MM.1S (cell line): ENCODE measurements at regions not wholly inside any gene's neighbourhood (a gene's known extent, or its start where the extent isn't known, plus 50 kb on each side); places are given as distances from the start of the nearest gene placed in this dataset.

ENCODE experiments used
- DNase-seq: peaks from one replicate; pipeline ENCODE4 v3.0.0-alpha.2; 2015
- H2AFZ ChIP-seq: fragments of 300-600 bp; sonication (generic); 2 replicates; pipeline ENCODE4 v1.6.0; 2016; ENCODE audit warnings: antibody characterized with exemption, low read length
- H3F3A ChIP-seq: fragments of 300-600 bp; sonication (generic); 2 replicates; pipeline ENCODE4 v1.6.1; 2016; ENCODE audit warnings: mild to moderate bottlenecking, antibody characterized with exemption, low read length, moderate library complexity, mixed read lengths; ENCODE audit not compliant: insufficient read depth
- H3K27ac ChIP-seq: fragments of 300-600 bp; sonication (generic); 2 replicates; pipeline ENCODE4 v1.5.1; 2016; ENCODE audit warnings: mild to moderate bottlenecking, low read length
- H3K27me3 ChIP-seq: fragments of 300-600 bp; sonication (generic); replicated peaks from 2 replicates; pipeline ENCODE4 v1.6.0; 2016; ENCODE audit warnings: low read length; ENCODE audit not compliant: insufficient read depth
- H3K36me3 ChIP-seq: fragments of 300-600 bp; sonication (generic); replicated peaks from 2 replicates; pipeline ENCODE4 v1.6.1; 2016; ENCODE audit warnings: mild to moderate bottlenecking, low read length, mixed read lengths; ENCODE audit not compliant: insufficient read depth
- H3K4me1 ChIP-seq: fragments of 300-600 bp; sonication (generic); 2 replicates; pipeline ENCODE4 v1.6.1; 2016; ENCODE audit warnings: low read length, mixed read lengths
- H3K4me2 ChIP-seq: fragments of 300-600 bp; sonication (generic); 2 replicates; pipeline ENCODE4 v1.6.0; 2016; ENCODE audit warnings: low read depth, low read length
- H3K4me3 ChIP-seq: fragments of 300-600 bp; sonication (generic); 2 replicates; pipeline ENCODE4 v1.5.1; 2016; ENCODE audit warnings: low read length, mixed read lengths
- H3K79me2 ChIP-seq: fragments of 300-600 bp; sonication (generic); 2 replicates; pipeline ENCODE4 v1.6.1; 2016; ENCODE audit warnings: mixed run types, low read length, mixed read lengths
- H3K9ac ChIP-seq: fragments of 300-600 bp; sonication (generic); 2 replicates; pipeline ENCODE4 v1.6.1; 2016; ENCODE audit warnings: low read length, mixed read lengths
- H3K9me2 ChIP-seq: fragments of 300-600 bp; sonication (generic); replicated peaks from 2 replicates; pipeline ENCODE4 v1.6.1; 2016; ENCODE audit warnings: mild to moderate bottlenecking, low read length, mixed read lengths; ENCODE audit not compliant: insufficient read depth
- H3K9me3 ChIP-seq: fragments of 300-600 bp; sonication (generic); replicated peaks from 2 replicates; pipeline ENCODE4 v1.6.1; 2016; ENCODE audit warnings: mild to moderate bottlenecking, low read length, mixed read lengths; ENCODE audit not compliant: insufficient read depth
- H4K20me1 ChIP-seq: fragments of 300-600 bp; sonication (generic); 2 replicates; pipeline ENCODE4 v1.6.1; 2016; ENCODE audit warnings: mild to moderate bottlenecking, low read length, moderate library complexity, mixed read lengths; ENCODE audit not compliant: insufficient read depth
- EZH2 ChIP-seq: fragments of 300-600 bp; sonication (generic); optimal IDR thresholded peaks from 2 replicates; pipeline ENCODE3; 2017; ENCODE audit warnings: low read depth, mild to moderate bottlenecking, antibody characterized with exemption, low read length, mixed read lengths
- EZH2phosphoT487 ChIP-seq: fragments of 300-600 bp; sonication (generic); IDR thresholded peaks from 2 replicates; pipeline ENCODE4 v1.6.1; 2018; ENCODE audit warnings: antibody characterized with exemption, low read length
- TF ChIP-seq, protein P1 (sequence below): fragments of 300-600 bp; sonication (generic); IDR thresholded peaks from 2 replicates; pipeline ENCODE4 v1.5.1; 2016; ENCODE audit warnings: antibody characterized with exemption, low read length, mixed read lengths

DNA sequence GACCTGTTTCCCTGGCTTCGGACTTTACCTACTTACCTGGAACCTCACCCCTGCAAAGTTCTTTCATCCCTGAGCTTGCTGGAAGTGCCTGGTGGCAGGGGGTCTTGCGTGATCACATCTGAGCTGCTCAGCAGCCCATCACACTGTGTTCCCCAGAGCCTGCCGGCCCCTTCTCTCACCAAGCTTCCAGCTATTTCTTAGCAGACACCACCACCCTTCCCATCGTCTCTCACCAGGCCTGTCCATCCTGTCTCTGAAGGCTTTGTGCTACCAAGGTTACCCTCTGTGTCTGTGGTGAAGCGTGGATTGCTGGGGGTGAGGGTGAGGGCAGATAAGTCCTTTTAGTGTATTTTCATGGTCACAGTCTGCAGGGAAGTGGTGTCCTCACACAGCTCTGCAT is 78.8 kb upstream of the NRXN3 start:
- no peaks in the 10 kb centered on the region for H3K9me2 ChIP-seq
- H3K27me3 ChIP-seq, result no peaks in the 10 kb centered on the region
- H3K4me1 ChIP-seq, result no peaks in the 10 kb centered on the region
- H4K20me1 ChIP-seq, result no peaks in the 10 kb centered on the region
- H3K9ac ChIP-seq, result no peak overlapping the region
- H3K79me2 ChIP-seq, result no peaks in the 10 kb centered on the region
- no peak overlapping the region for H3K27ac ChIP-seq
- no peak for DNase-seq
- TF ChIP-seq EZH2phosphoT487 (no peak), EZH2 (no peak)
- TF ChIP-seq, protein P1, sequence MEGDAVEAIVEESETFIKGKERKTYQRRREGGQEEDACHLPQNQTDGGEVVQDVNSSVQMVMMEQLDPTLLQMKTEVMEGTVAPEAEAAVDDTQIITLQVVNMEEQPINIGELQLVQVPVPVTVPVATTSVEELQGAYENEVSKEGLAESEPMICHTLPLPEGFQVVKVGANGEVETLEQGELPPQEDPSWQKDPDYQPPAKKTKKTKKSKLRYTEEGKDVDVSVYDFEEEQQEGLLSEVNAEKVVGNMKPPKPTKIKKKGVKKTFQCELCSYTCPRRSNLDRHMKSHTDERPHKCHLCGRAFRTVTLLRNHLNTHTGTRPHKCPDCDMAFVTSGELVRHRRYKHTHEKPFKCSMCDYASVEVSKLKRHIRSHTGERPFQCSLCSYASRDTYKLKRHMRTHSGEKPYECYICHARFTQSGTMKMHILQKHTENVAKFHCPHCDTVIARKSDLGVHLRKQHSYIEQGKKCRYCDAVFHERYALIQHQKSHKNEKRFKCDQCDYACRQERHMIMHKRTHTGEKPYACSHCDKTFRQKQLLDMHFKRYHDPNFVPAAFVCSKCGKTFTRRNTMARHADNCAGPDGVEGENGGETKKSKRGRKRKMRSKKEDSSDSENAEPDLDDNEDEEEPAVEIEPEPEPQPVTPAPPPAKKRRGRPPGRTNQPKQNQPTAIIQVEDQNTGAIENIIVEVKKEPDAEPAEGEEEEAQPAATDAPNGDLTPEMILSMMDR, result no peak
- no peaks in the 10 kb centered on the region for H3K36me3 ChIP-seq
- H3K9me3 ChIP-seq, result no peaks in the 10 kb centered on the region
- H3F3A ChIP-seq, result no peaks in the 10 kb centered on the region
- H3K4me2 ChIP-seq, result no peak overlapping the region
- H2AFZ ChIP-seq, result no peak overlapping the region
- H3K4me3 ChIP-seq, result no peak overlapping the region

DNA sequence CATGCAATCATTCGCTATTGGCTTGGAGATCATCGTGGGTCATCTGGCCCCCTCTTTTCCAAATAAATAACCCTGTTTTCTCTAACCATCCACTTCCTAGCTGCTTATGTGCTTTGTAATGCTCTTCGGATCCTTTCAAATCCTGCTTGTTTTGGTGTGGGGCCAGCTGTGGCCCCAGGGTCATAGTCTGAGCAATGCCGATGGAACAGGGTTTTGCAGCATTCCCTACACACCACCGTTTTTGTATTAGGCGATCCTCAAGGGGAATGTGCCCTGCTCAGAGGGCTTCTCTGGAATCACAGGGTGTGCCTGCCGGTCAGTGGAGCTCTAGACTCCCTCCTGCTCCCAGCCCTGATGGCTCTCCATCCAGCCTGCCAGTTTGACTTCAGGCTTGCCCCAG is 78.1 kb upstream of the NRXN3 start:
- Histone ChIP-seq H3K9ac (no peak overlapping the region), H4K20me1 (no peaks in the 10 kb centered on the region), H3K79me2 (no peaks in the 10 kb centered on the region), H2AFZ (no peak overlapping the region), H3K9me3 (no peaks in the 10 kb centered on the region), H3K4me2 (no peak overlapping the region), H3K27me3 (no peaks in the 10 kb centered on the region), H3K4me1 (no peaks in the 10 kb centered on the region), H3K9me2 (no peaks in the 10 kb centered on the region), H3F3A (no peaks in the 10 kb centered on the region), H3K4me3 (no peak overlapping the region), H3K27ac (no peak overlapping the region), H3K36me3 (no peaks in the 10 kb centered on the region)
- TF ChIP-seq EZH2phosphoT487 (no peak), EZH2 (no peak)
- TF ChIP-seq, protein P1, result no peak
- no peak for DNase-seq

DNA sequence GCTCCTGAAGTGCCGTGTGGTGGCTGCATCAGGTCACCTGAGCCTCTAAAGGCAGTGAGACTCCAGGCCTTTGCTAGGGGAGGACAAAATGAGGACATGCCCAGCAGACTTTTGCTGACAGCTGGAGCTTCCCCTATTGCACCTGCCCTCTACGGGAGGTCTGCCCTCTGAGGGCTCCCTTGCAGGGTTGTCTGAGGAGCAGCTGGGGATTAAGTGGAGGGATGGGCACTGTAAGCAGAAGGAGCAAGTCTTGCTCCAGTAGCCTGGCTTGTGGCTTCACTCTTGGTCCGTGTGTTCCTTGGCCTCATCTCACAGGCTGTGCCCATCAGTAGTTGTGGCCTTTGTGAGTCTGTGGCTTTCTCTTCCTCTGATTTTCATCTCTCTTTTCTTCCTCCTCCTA is 66.9 kb upstream of the NRXN3 start:
- DNase-seq, result no peak
- Histone ChIP-seq H3K79me2 (no peaks in the 10 kb centered on the region), H3K4me3 (no peak overlapping the region), H3K4me1 (no peaks in the 10 kb centered on the region), H3K27me3 (no peaks in the 10 kb centered on the region), H3K4me2 (no peak overlapping the region), H3F3A (no peaks in the 10 kb centered on the region), H4K20me1 (no peaks in the 10 kb centered on the region), H3K9me3 (no peaks in the 10 kb centered on the region), H3K9me2 (no peaks in the 10 kb centered on the region), H3K36me3 (no peaks in the 10 kb centered on the region), H2AFZ (no peak overlapping the region), H3K9ac (no peak overlapping the region), H3K27ac (no peak overlapping the region)
- TF ChIP-seq, protein P1, result no peak
- TF ChIP-seq EZH2phosphoT487 (no peak), EZH2 (no peak)
